Dermis microvascular lymphatic vessel endothelial cell (primary cell): ENCODE measurements at regions not wholly inside any gene's neighbourhood (a gene's known extent, or its start where the extent isn't known, plus 50 kb on each side); places are given as distances from the start of the nearest gene placed in this dataset.

Experiments used
- DNase-seq, 2 donors: peaks; one replicate each; pipeline versions ENCODE4 v3.0.0 to v3.0.0-alpha.2; 2010; ENCODE audit warnings: low read depth in 2 of 2

DNA sequence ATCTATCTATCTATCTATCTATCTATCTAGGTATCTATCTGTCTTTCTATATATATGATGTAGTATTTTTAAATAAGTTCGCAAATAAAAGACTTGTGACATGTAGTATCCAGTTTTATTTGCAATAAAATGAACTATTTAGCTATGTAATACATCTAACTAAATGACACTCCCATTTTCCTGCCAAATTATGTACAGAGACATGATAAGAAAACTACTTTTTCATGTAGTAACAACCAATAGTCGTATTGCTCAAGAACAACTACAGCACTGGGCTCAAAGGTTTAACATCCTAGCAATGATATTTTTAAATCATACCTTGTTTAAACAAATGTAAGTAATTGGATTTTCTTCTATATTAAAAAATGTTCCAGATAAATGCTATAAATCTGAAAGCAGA is 55.5 kb upstream of the FLRT2 start:
- no peak for DNase-seq

- DNase-seq = peak; percentile 84 to 95
Observed at GRCh38 chr14:85475113-85475512, 54.8 kb upstream of the FLRT2 start.

DNA sequence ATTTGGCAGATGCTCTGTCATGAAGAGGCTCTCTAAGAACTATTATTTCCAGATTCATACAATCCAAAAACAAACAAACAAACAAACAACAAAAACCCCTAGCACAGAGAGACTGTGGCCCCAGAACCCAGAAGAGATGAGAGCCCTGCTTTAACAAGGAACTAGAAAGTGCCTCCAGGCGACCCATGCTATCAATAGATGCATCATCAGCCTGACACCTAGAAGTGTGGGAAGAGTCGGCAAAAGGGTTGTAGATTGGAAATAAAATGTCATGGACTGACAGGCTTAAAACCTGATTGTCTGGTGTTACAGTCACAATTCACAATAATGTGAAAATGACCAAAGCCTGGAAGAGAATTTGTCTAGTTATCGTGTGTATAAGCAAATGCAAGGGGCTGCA is 50.6 kb upstream of the FLRT2 start:
- no peak for DNase-seq

DNA sequence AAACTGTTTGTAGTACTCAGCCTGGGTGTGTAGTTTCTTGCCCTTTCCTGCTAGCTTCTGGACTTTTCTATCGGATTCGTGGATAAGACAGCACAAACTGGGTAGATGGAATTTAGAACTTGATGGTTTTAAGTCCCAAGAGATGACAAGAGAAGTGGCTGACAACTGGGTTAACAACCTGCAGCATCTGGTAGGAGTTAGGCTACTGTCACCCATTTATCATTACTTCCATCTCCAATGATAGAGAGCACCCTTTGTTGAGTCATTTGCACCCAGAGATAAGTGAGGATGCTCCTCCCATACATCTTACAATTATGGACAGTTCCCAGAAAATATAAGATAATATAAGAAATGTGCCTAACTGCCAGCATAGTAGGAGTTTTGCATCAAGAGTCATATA is 50.2 kb upstream of the FLRT2 start:
- DNase-seq = no peak
